PC-9 (cell line): ENCODE measurements at regions not wholly inside any gene's neighbourhood (a gene's known extent, or its start where the extent isn't known, plus 50 kb on each side); places are given as distances from the start of the nearest gene placed in this dataset.

Experiments
- BruUV-seq: library from RNA; stranded (reverse); fragments of 400-500 nt; replicated peaks from 2 replicates; lab custom pipeline; 2021; lab: Mats Ljungman, UMichigan
- CTCF ChIA-PET: fragments of 300-600 bp; sonication (Branson Sonifier 250); formaldehyde crosslinking; loops from one replicate; lab custom pipeline; 2022; ENCODE audit warnings: antibody characterized with exemption; lab: Charles Lee
- POLR2A ChIA-PET: fragments of 300-600 bp; sonication (Branson Sonifier 250); formaldehyde crosslinking; loops from one replicate; lab custom pipeline; 2022; ENCODE audit warnings: antibody characterized with exemption; ENCODE audit not compliant: unreplicated experiment; lab: Charles Lee
- DNase-seq, 2 experiments: peaks; one replicate each; pipeline versions ENCODE4 v3.0.0 to v3.0.0-alpha.2; 2015 to 2022; ENCODE audit warnings: mixed read lengths in 1 of 2
- H2AFZ ChIP-seq: fragments of 200-600 bp; sonication (generic); 2 replicates; pipeline ENCODE4 v1.8.1; 2017; ENCODE audit warnings: antibody characterized with exemption
- H3F3A ChIP-seq: fragments of 200-600 bp; sonication (generic); 2 replicates; pipeline ENCODE4 v1.8.1; 2017; ENCODE audit warnings: antibody characterized with exemption, mild to moderate bottlenecking, low read depth; ENCODE audit not compliant: insufficient read depth
- H3K27ac ChIP-seq: fragments of 200-600 bp; sonication (generic); 2 replicates; pipeline ENCODE4 v1.6.1; 2016; ENCODE audit warnings: mixed run types
- H3K27me3 ChIP-seq: fragments of 200-600 bp; sonication (generic); 2 replicates; pipeline ENCODE4 v1.6.1; 2016; ENCODE audit warnings: low read depth, mixed run types; ENCODE audit not compliant: insufficient read depth
- H3K36me3 ChIP-seq: fragments of 200-600 bp; sonication (generic); 2 replicates; pipeline ENCODE4 v1.6.1; 2016; ENCODE audit warnings: low read depth, mixed run types
- H3K4me1 ChIP-seq: fragments of 200-600 bp; sonication (generic); replicated peaks from 2 replicates; pipeline ENCODE4 v1.6.1; 2016; ENCODE audit warnings: mixed run types; ENCODE audit not compliant: insufficient read depth
- H3K4me2 ChIP-seq: fragments of 200-600 bp; sonication (generic); 2 replicates; pipeline ENCODE4 v1.6.1; 2017; ENCODE audit warnings: mixed run types
- H3K4me3 ChIP-seq: fragments of 200-600 bp; sonication (generic); 2 replicates; pipeline ENCODE4 v1.6.1; 2016; ENCODE audit warnings: mixed run types
- H3K79me2 ChIP-seq: fragments of 200-600 bp; sonication (generic); 2 replicates; pipeline ENCODE4 v1.6.1; 2017; ENCODE audit warnings: low read depth, mixed run types
- H3K9me2 ChIP-seq: fragments of 200-600 bp; sonication (generic); 2 replicates; pipeline ENCODE4 v1.8.1; 2017; ENCODE audit warnings: mild to moderate bottlenecking; ENCODE audit not compliant: insufficient read depth
- H3K9me3 ChIP-seq: fragments of 200-600 bp; sonication (generic); 2 replicates; pipeline ENCODE4 v1.8.1; 2016; ENCODE audit warnings: low read depth; ENCODE audit not compliant: insufficient read depth
- H4K20me1 ChIP-seq: fragments of 200-600 bp; sonication (generic); 2 replicates; pipeline ENCODE4 v1.8.1; 2017; ENCODE audit not compliant: insufficient read depth
- EZH2 ChIP-seq: fragments of 200-600 bp; sonication (generic); IDR thresholded peaks from 2 replicates; pipeline ENCODE4 v1.8.0; 2017; ENCODE audit warnings: antibody characterized with exemption, low read depth
- intact Hi-C: fragments of 100-400 bp; cut with micrococcal nuclease; formaldehyde crosslinking; loops from one replicate; pipeline ENCODE4 v1.10.0; 2022; ENCODE audit not compliant: unreplicated experiment
- TF ChIP-seq, protein P1 (sequence below): fragments of 200-600 bp; sonication (generic); conservative IDR thresholded peaks from 2 replicates; pipeline ENCODE4 v1.6.1; 2017; ENCODE audit warnings: mixed run types, antibody characterized with exemption, mild to moderate bottlenecking, moderate library complexity

DNA sequence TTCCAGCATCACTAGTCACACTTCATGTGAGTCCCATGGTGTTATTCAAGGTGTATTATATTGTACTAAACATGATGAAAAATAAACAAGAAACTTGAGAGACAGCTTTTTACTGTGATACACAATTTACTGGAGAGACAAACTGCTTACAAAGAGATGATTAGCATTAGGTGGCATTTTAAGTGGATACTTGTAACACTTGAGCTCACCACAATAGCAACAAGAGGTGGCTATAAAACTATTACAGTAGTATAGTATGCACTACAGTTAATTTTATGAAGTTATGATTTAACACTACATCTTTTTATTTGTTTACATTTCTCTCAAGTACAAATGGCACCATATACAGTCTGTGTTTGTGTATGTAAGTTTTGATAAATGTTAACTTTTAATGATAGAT, 246.6 kb downstream of the PARM1 start:
- no peaks in the 10 kb centered on the region for H3K36me3 ChIP-seq
- no peaks in the 10 kb centered on the region for H3K9me2 ChIP-seq
- H3K4me1 ChIP-seq, result peaks cover 28% of the 10 kb centered on the region
- POLR2A ChIA-PET, result no interaction called here
- H3F3A ChIP-seq, result peaks cover 16% of the 10 kb centered on the region; the same call in 1 of the 2 replicates
- no TSS peak for BruUV-seq
- intact Hi-C loops, result no loop called here
- H2AFZ ChIP-seq, result no peak overlapping the region
- no peak for DNase-seq
- H3K4me2 ChIP-seq, result no peak overlapping the region; the same call in 1 of the 2 replicates
- H3K9me3 ChIP-seq, result no peaks in the 10 kb centered on the region; the same call in 1 of the 2 replicates
- no peaks in the 10 kb centered on the region for H3K27me3 ChIP-seq
- H4K20me1 ChIP-seq, result no peaks in the 10 kb centered on the region
- H3K4me3 ChIP-seq, result no peak overlapping the region
- TF ChIP-seq, protein P1, sequence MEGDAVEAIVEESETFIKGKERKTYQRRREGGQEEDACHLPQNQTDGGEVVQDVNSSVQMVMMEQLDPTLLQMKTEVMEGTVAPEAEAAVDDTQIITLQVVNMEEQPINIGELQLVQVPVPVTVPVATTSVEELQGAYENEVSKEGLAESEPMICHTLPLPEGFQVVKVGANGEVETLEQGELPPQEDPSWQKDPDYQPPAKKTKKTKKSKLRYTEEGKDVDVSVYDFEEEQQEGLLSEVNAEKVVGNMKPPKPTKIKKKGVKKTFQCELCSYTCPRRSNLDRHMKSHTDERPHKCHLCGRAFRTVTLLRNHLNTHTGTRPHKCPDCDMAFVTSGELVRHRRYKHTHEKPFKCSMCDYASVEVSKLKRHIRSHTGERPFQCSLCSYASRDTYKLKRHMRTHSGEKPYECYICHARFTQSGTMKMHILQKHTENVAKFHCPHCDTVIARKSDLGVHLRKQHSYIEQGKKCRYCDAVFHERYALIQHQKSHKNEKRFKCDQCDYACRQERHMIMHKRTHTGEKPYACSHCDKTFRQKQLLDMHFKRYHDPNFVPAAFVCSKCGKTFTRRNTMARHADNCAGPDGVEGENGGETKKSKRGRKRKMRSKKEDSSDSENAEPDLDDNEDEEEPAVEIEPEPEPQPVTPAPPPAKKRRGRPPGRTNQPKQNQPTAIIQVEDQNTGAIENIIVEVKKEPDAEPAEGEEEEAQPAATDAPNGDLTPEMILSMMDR, result no peak
- TF ChIP-seq EZH2, result no peak
- CTCF ChIA-PET, result no interaction called here
- no peaks in the 10 kb centered on the region for H3K79me2 ChIP-seq
- H3K27ac ChIP-seq, result no peak overlapping the region

DNA sequence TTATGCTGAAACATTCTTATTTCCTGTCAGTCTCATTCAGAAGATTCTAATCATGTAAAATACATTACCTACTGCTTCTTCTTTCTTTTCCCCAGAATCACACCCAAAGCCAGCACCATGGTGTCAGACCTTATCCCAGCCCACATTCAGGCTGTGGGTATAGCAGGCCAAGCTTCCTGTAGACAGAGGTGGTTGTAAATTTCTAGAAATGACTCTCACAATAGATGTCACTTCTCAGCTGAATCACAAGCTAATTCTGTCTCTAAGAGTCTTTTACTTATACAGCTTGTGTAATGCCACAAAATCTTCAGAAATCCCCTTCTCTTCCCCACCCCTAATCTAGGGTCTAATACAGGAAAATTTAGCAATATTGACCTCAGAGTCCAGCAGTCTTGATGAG, 239.6 kb downstream of the PARM1 start:
- POLR2A ChIA-PET, result no interaction called here
- no peaks in the 10 kb centered on the region for H3K27me3 ChIP-seq
- no peaks in the 10 kb centered on the region for H3K36me3 ChIP-seq
- H2AFZ ChIP-seq, result no peak overlapping the region
- TF ChIP-seq, protein P1, result no peak
- TF ChIP-seq EZH2, result no peak
- no peaks in the 10 kb centered on the region for H3F3A ChIP-seq
- H3K27ac ChIP-seq, result no peak overlapping the region
- BruUV-seq, result no TSS peak
- CTCF ChIA-PET, result no interaction called here
- no peaks in the 10 kb centered on the region for H4K20me1 ChIP-seq
- no peaks in the 10 kb centered on the region for H3K9me3 ChIP-seq
- no peaks in the 10 kb centered on the region for H3K79me2 ChIP-seq
- no peak for DNase-seq
- no peaks in the 10 kb centered on the region for H3K4me1 ChIP-seq
- no peak overlapping the region for H3K4me3 ChIP-seq
- no peaks in the 10 kb centered on the region for H3K9me2 ChIP-seq
- intact Hi-C loops, result no loop called here
- H3K4me2 ChIP-seq, result no peak overlapping the region

DNA sequence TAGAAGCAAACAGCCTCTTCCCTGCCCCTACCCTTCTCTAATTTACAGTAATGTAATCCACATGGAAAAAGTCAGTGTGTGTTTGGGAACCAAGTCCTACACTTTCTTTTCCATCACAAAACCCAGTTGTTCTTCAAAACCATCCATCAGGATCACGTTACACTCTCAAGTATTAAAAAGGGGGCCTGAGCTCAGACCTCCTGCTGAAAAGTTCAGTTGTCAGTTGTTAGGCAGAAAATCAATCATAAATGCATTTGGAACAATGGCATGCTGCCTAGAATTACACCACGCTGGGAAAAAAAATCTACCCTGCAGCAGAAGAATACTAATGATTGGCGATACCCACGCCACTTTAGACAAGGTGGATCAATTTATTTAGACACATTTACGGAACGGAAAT, 236.5 kb downstream of the PARM1 start:
- Histone ChIP-seq H2AFZ (no peak overlapping the region), H3F3A (no peaks in the 10 kb centered on the region), H4K20me1 (no peaks in the 10 kb centered on the region), H3K4me2 (no peak overlapping the region), H3K4me3 (no peak overlapping the region), H3K79me2 (no peaks in the 10 kb centered on the region), H3K9me3 (no peaks in the 10 kb centered on the region), H3K4me1 (no peaks in the 10 kb centered on the region), H3K27me3 (no peaks in the 10 kb centered on the region), H3K36me3 (no peaks in the 10 kb centered on the region), H3K9me2 (no peaks in the 10 kb centered on the region), H3K27ac (no peak overlapping the region)
- CTCF ChIA-PET, result no interaction called here
- TF ChIP-seq EZH2, result no peak
- POLR2A ChIA-PET, result no interaction called here
- no peak for DNase-seq
- intact Hi-C loops, result no loop called here
- BruUV-seq, result no TSS peak

DNA sequence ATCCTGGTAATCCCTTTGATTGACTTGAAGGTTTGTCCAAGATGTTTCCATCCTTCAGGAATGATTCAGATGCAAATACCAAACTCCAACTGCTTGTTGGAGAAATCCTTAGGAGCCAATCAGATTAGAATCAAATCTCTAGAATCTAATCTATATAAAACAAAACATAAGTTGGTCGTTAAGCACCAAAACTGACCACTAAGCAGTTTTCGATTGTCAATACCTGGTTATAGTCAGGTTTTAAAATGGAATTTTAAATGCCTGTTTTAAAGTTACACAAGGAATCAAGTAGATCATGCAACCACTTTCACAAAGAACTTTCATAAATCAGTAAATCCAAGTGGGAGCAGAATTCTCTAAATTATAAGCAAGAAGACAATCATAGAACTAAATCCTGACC, 236.1 kb downstream of the PARM1 start:
- Histone ChIP-seq H3K36me3 (no peaks in the 10 kb centered on the region), H3K4me1 (no peaks in the 10 kb centered on the region), H2AFZ (no peak overlapping the region), H3K4me2 (no peak overlapping the region), H3K27me3 (no peaks in the 10 kb centered on the region), H3K27ac (no peak overlapping the region), H3K9me3 (no peaks in the 10 kb centered on the region), H3K79me2 (no peaks in the 10 kb centered on the region), H4K20me1 (no peaks in the 10 kb centered on the region), H3K9me2 (no peaks in the 10 kb centered on the region), H3F3A (no peaks in the 10 kb centered on the region), H3K4me3 (no peak overlapping the region)
- no peak for DNase-seq
- no TSS peak for BruUV-seq
- intact Hi-C loops, result no loop called here
- ChIA-PET POLR2A (no interaction called here), CTCF (no interaction called here)
- no peak for TF ChIP-seq EZH2
- TF ChIP-seq, protein P1, result no peak
